ENCODE measurements at regions not wholly inside any gene's neighbourhood (a gene's known extent, or its start where the extent isn't known, plus 50 kb on each side); places are given as distances from the start of the nearest gene placed in this dataset.

GRCh38 chrX:40446921-40447320 is 133.8 kb upstream of the ATP6AP2 start:
- no peak overlapping the region for H3K4me3 Mint-ChIP-seq
- ATAC-seq (ENCODE audit: poor library complexity) = no peak
- Histone ChIP-seq H3K36me3 (ENCODE audit: insufficient read depth, low read length) (no peaks in the 10 kb centered on the region), H3K9me3 (ENCODE audit: control insufficient read depth in 1 of 2, insufficient read depth in 1 of 2, low read length in 2 of 2) (no peaks in the 10 kb centered on the region), H3K27me3 (ENCODE audit: control insufficient read depth in 1 of 2, insufficient read depth in 2 of 2, low read length in 2 of 2) (no peaks in the 10 kb centered on the region), H3K27ac (ENCODE audit: low read depth in 1 of 2, low read length in 2 of 2) (no peak overlapping the region), H3K4me1 (ENCODE audit: insufficient read depth, low read length) (no peaks in the 10 kb centered on the region), H3K4me3 (ENCODE audit: low read length) (no peak overlapping the region)
- H3K27ac Mint-ChIP-seq = no peak overlapping the region
- CTCF ChIA-PET = no interaction called here
- no peaks in the 10 kb centered on the region for H3K4me1 Mint-ChIP-seq (ENCODE audit: low read depth)
- POLR2A ChIA-PET = no interaction called here
- TF ChIP-seq, protein P1, sequence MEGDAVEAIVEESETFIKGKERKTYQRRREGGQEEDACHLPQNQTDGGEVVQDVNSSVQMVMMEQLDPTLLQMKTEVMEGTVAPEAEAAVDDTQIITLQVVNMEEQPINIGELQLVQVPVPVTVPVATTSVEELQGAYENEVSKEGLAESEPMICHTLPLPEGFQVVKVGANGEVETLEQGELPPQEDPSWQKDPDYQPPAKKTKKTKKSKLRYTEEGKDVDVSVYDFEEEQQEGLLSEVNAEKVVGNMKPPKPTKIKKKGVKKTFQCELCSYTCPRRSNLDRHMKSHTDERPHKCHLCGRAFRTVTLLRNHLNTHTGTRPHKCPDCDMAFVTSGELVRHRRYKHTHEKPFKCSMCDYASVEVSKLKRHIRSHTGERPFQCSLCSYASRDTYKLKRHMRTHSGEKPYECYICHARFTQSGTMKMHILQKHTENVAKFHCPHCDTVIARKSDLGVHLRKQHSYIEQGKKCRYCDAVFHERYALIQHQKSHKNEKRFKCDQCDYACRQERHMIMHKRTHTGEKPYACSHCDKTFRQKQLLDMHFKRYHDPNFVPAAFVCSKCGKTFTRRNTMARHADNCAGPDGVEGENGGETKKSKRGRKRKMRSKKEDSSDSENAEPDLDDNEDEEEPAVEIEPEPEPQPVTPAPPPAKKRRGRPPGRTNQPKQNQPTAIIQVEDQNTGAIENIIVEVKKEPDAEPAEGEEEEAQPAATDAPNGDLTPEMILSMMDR (IDR thresholded peaks at IDR 0.05) = no peak
- no peaks in the 10 kb centered on the region for H3K9me3 Mint-ChIP-seq
- no peaks in the 10 kb centered on the region for H3K36me3 Mint-ChIP-seq (ENCODE audit: low read depth)
- no peaks in the 10 kb centered on the region for H3K27me3 Mint-ChIP-seq
- intact Hi-C loops (cut with DNase I, micrococcal nuclease) = no loop called here
- no peak for DNase-seq

GRCh38 chrX:40445691-40446090 is 135.1 kb upstream of the ATP6AP2 start:
- Mint-ChIP-seq H3K9me3 (no peaks in the 10 kb centered on the region), H3K36me3 (ENCODE audit: low read depth) (no peaks in the 10 kb centered on the region), H3K4me3 (no peak overlapping the region), H3K27ac (no peak overlapping the region), H3K27me3 (no peaks in the 10 kb centered on the region), H3K4me1 (ENCODE audit: low read depth) (no peaks in the 10 kb centered on the region)
- no peak overlapping the region for H3K4me3 ChIP-seq (ENCODE audit: low read length)
- H3K4me1 ChIP-seq (ENCODE audit: insufficient read depth, low read length) = no peaks in the 10 kb centered on the region
- no peak for ATAC-seq (ENCODE audit: poor library complexity)
- no peak for DNase-seq
- ChIA-PET CTCF (no interaction called here), POLR2A (no interaction called here)
- H3K9me3 ChIP-seq (ENCODE audit: control insufficient read depth in 1 of 2, insufficient read depth in 1 of 2, low read length in 2 of 2) = no peaks in the 10 kb centered on the region
- intact Hi-C loops (cut with DNase I, micrococcal nuclease) = no loop called here
- H3K27me3 ChIP-seq (ENCODE audit: control insufficient read depth in 1 of 2, insufficient read depth in 2 of 2, low read length in 2 of 2) = no peaks in the 10 kb centered on the region
- TF ChIP-seq, protein P1 (IDR thresholded peaks at IDR 0.05) = no peak
- H3K36me3 ChIP-seq (ENCODE audit: insufficient read depth, low read length) = no peaks in the 10 kb centered on the region
- H3K27ac ChIP-seq (ENCODE audit: low read depth in 1 of 2, low read length in 2 of 2) = no peak overlapping the region

DNA sequence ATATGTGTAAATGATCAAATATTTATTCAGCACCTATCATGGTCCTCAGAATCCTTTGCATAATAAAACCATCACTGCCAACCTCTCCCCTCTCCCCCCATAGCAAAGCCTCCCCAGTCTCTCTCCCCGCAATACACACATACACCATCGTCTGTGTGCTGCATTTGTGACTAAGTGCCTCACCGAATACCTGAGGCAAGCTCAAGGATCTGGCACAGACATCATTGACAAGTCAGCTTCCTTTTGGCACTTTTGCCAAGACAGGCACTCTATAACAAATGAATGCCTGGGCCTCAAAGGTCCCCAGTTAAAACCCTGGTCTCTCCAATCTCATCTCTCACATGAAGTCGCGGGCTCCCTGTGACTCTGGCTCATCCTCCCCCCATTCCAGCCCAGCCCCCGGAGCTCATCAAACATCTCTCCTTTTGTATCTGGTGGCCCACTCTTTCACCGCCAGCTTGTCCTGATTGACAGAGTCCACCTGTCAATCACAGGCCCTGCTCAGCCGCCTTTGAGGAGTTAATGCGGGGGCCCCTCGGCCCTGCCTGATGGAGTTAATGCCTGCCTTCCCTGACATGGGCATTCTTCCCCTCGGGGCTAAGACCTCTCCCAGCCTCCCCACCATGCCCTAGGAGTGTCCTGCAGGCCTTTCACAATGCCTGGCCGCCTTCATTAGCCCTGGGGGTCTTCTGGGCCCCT is 135.8 kb upstream of the ATP6AP2 start:
- H3K4me3 Mint-ChIP-seq = no peak overlapping the region
- H3K36me3 ChIP-seq (ENCODE audit: insufficient read depth, low read length) = no peaks in the 10 kb centered on the region
- DNase-seq (no peak), ATAC-seq (ENCODE audit: poor library complexity) (no peak)
- H3K27ac Mint-ChIP-seq = no peak overlapping the region
- ChIA-PET CTCF (no interaction called here), POLR2A (no interaction called here)
- H3K9me3 ChIP-seq (ENCODE audit: control insufficient read depth in 1 of 2, insufficient read depth in 1 of 2, low read length in 2 of 2) = no peaks in the 10 kb centered on the region
- H3K27me3 ChIP-seq (ENCODE audit: control insufficient read depth in 1 of 2, insufficient read depth in 2 of 2, low read length in 2 of 2) = no peaks in the 10 kb centered on the region
- H3K9me3 Mint-ChIP-seq = no peaks in the 10 kb centered on the region
- H3K27ac ChIP-seq (ENCODE audit: low read depth in 1 of 2, low read length in 2 of 2) = no peak overlapping the region
- H3K4me1 ChIP-seq (ENCODE audit: insufficient read depth, low read length) = no peaks in the 10 kb centered on the region
- intact Hi-C loops (cut with DNase I, micrococcal nuclease) = no loop called here
- H3K27me3 Mint-ChIP-seq = no peaks in the 10 kb centered on the region
- H3K36me3 Mint-ChIP-seq (ENCODE audit: low read depth) = no peaks in the 10 kb centered on the region
- no peaks in the 10 kb centered on the region for H3K4me1 Mint-ChIP-seq (ENCODE audit: low read depth)
- H3K4me3 ChIP-seq (ENCODE audit: low read length) = no peak overlapping the region
- TF ChIP-seq, protein P1 (IDR thresholded peaks at IDR 0.05) = no peak
